HS-27A (cell line): ENCODE measurements at regions not wholly inside any gene's neighbourhood (a gene's known extent, or its start where the extent isn't known, plus 50 kb on each side); places are given as distances from the start of the nearest gene placed in this dataset.
"Not testable (repeated sequence)": the region's sequence is repeated elsewhere in the genome, so short reads cannot be mapped to it uniquely, and the experiment has no call there.

ENCODE experiments used
- DNase-seq: peaks from one replicate; pipeline ENCODE4 v3.0.0-alpha.2; 2012; ENCODE audit warnings: low read depth, missing footprints

GRCh38 chr10:65142641-65143435 is 1621.6 kb downstream of the REEP3 start:
- no peak for DNase-seq

- DNase-seq: no peak
Observed at GRCh38 chr10:65143723-65144122, 1622.5 kb downstream of the REEP3 start.

- no peak for DNase-seq
Observed at GRCh38 chr10:65149878-65150277, 1628.7 kb downstream of the REEP3 start.

GRCh38 chr10:65166272-65166671 is 1645.1 kb downstream of the REEP3 start:
- no peak for DNase-seq

- DNase-seq: no peak
Observed at GRCh38 chr10:65172249-65172648, 1651.0 kb downstream of the REEP3 start.

GRCh38 chr10:65176994-65177393 is 1655.8 kb downstream of the REEP3 start:
- DNase-seq: no peak

- DNase-seq: no peak
Observed at GRCh38 chr10:65183236-65183635, 1662.0 kb downstream of the REEP3 start.

GRCh38 chr10:65186668-65187067 is 1665.5 kb downstream of the REEP3 start:
- DNase-seq: not testable (repeated sequence)

GRCh38 chr10:65194126-65194525 is 1672.9 kb downstream of the REEP3 start:
- DNase-seq: no peak

- no peak for DNase-seq
Observed at GRCh38 chr10:65194555-65194954, 1673.4 kb downstream of the REEP3 start.

GRCh38 chr10:65196111-65196510 is 1674.9 kb downstream of the REEP3 start:
- no peak for DNase-seq

- DNase-seq: no peak
Observed at GRCh38 chr10:65197935-65198334, 1676.7 kb downstream of the REEP3 start.

GRCh38 chr10:65201491-65201890 is 1680.3 kb downstream of the REEP3 start:
- no peak for DNase-seq

- DNase-seq: no peak
Observed at GRCh38 chr10:65204999-65205398, 1683.8 kb downstream of the REEP3 start.

- no peak for DNase-seq
Observed at GRCh38 chr10:65213170-65213569, 1692.0 kb downstream of the REEP3 start.

GRCh38 chr10:65219444-65219843 is 1698.2 kb downstream of the REEP3 start:
- DNase-seq: no peak

GRCh38 chr10:65231148-65231547 is 1694.7 kb upstream of the LRRTM3 start:
- no peak for DNase-seq

- no peak for DNase-seq
Observed at GRCh38 chr10:65234261-65234660, 1691.6 kb upstream of the LRRTM3 start.

- DNase-seq: no peak
Observed at GRCh38 chr10:65235266-65235665, 1690.6 kb upstream of the LRRTM3 start.

- no peak for DNase-seq
Observed at GRCh38 chr10:65235846-65236245, 1690.0 kb upstream of the LRRTM3 start.

GRCh38 chr10:65265451-65265954 is 1660.3 kb upstream of the LRRTM3 start:
- no peak for DNase-seq

- not testable (repeated sequence) for DNase-seq
Observed at GRCh38 chr10:65269551-65269950, 1656.3 kb upstream of the LRRTM3 start.

- DNase-seq: no peak
Observed at GRCh38 chr10:65270969-65271368, 1654.9 kb upstream of the LRRTM3 start.

- no peak for DNase-seq
Observed at GRCh38 chr10:65273115-65273514, 1652.7 kb upstream of the LRRTM3 start.
